HepG2 (cell line): ENCODE measurements at regions not wholly inside any gene's neighbourhood (a gene's known extent, or its start where the extent isn't known, plus 50 kb on each side); places are given as distances from the start of the nearest gene placed in this dataset.
A peak's percentile ranks its signal among the peaks of the same experiment; 100 is the strongest.

Experiments used
- HIVEP1 ChIP-seq: sonication (generic); formaldehyde crosslinking; IDR thresholded peaks from 2 replicates; pipeline ENCODE4 v1.4.0; 2020; ENCODE audit warnings: mild to moderate bottlenecking, missing genetic modification reagents
- HNF4A ChIP-seq: sonication (generic); formaldehyde crosslinking; IDR thresholded peaks from 2 replicates; pipeline ENCODE4 v1.4.0; 2020; ENCODE audit warnings: missing genetic modification reagents
- PAX8 ChIP-seq: sonication (generic); formaldehyde crosslinking; IDR thresholded peaks from 2 replicates; pipeline ENCODE4 v1.8.0; 2022; ENCODE audit warnings: mild to moderate bottlenecking, missing genetic modification reagents, borderline replicate concordance
- ZNF430 ChIP-seq: sonication (generic); formaldehyde crosslinking; IDR thresholded peaks from 2 replicates; pipeline ENCODE4 v1.9.0; 2021; ENCODE audit warnings: mild to moderate bottlenecking, missing genetic modification reagents
- TF ChIP-seq, protein P1 (sequence below): sonication (generic); formaldehyde crosslinking; IDR thresholded peaks from 2 replicates; pipeline ENCODE4 v1.8.0; 2022; ENCODE audit warnings: missing genetic modification reagents, mild to moderate bottlenecking, borderline replicate concordance
- TF ChIP-seq, protein P2 (sequence below): sonication (generic); formaldehyde crosslinking; IDR thresholded peaks from 2 replicates; pipeline ENCODE4 v1.8.1; 2023; ENCODE audit warnings: mild to moderate bottlenecking, missing genetic modification reagents
- TF ChIP-seq, protein P3 (sequence below): sonication (generic); formaldehyde crosslinking; IDR thresholded peaks from 2 replicates; pipeline ENCODE4 v1.5.1; 2020; ENCODE audit warnings: mild to moderate bottlenecking, moderate library complexity, missing genetic modification reagents
- TF ChIP-seq, protein P4 (sequence below): sonication (generic); formaldehyde crosslinking; IDR thresholded peaks from 2 replicates; pipeline ENCODE4 v1.4.0; 2020; ENCODE audit warnings: missing genetic modification reagents
- TF ChIP-seq, protein P5 (sequence below): sonication (generic); formaldehyde crosslinking; IDR thresholded peaks from 2 replicates; pipeline ENCODE4 v1.5.1; 2020; ENCODE audit warnings: mild to moderate bottlenecking, missing genetic modification reagents
- TF ChIP-seq, protein P6 (sequence below): sonication (generic); formaldehyde crosslinking; IDR thresholded peaks from 2 replicates; pipeline ENCODE4 v1.4.0; 2020; ENCODE audit warnings: mild to moderate bottlenecking, missing genetic modification reagents, borderline replicate concordance
- TF ChIP-seq, protein P7 (sequence below): sonication (generic); formaldehyde crosslinking; IDR thresholded peaks from 2 replicates; pipeline ENCODE4 v1.4.0; 2020; ENCODE audit warnings: missing genetic modification reagents

DNA sequence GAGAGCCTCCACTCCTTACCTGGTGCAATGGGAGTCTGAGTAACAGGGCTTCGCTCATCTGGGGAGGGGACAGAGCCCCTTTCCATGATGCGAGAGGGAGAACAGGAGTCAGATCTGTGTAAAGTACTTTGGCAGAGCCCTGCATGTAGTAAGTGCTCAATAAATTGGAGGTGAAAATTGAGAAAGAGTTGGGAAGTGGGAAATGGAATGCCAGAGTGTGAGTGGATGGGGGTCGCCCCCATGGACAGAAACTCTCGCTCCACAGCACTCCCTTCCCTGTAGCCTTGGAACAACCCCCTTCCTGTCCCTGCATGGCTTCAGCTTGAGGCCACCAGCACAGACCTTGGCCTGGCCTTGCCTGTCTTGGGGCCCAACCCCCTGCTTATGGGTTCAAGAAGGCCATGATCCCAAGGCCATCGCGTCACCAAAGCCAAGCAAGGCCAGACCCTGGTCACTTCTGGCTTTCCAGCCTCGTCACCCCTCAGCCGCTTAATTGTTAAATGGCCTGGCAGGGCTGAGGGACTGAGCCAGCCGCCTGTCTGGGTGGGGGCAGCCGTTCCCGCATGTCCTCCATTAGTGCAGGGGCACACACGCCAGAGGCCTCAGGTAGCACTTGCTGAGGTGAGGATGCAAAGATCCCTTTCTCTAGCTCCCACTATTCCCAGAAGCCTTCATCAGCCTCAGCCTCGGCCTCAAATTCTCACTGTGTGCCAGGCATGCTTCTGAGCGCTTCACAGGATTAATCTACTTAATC lies 93.7 kb upstream of the PTPN1 start (continued):
- TF ChIP-seq, protein P1, sequence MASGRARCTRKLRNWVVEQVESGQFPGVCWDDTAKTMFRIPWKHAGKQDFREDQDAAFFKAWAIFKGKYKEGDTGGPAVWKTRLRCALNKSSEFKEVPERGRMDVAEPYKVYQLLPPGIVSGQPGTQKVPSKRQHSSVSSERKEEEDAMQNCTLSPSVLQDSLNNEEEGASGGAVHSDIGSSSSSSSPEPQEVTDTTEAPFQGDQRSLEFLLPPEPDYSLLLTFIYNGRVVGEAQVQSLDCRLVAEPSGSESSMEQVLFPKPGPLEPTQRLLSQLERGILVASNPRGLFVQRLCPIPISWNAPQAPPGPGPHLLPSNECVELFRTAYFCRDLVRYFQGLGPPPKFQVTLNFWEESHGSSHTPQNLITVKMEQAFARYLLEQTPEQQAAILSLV (CRISPR knock-in tag): 0 out of 2 replicates have a peak, but pooled peaks have one; percentile 20
- no peak for TF ChIP-seq PAX8 (CRISPR knock-in tag)
- TF ChIP-seq ZNF430 (CRISPR knock-in tag): 0 out of 2 replicates have a peak, but pooled peaks have one; percentile 27
- TF ChIP-seq, protein P2, sequence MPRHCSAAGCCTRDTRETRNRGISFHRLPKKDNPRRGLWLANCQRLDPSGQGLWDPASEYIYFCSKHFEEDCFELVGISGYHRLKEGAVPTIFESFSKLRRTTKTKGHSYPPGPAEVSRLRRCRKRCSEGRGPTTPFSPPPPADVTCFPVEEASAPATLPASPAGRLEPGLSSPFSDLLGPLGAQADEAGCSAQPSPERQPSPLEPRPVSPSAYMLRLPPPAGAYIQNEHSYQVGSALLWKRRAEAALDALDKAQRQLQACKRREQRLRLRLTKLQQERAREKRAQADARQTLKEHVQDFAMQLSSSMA: peak; percentile 52; the same call in 1 of the 2 replicates
- TF ChIP-seq, protein P3, sequence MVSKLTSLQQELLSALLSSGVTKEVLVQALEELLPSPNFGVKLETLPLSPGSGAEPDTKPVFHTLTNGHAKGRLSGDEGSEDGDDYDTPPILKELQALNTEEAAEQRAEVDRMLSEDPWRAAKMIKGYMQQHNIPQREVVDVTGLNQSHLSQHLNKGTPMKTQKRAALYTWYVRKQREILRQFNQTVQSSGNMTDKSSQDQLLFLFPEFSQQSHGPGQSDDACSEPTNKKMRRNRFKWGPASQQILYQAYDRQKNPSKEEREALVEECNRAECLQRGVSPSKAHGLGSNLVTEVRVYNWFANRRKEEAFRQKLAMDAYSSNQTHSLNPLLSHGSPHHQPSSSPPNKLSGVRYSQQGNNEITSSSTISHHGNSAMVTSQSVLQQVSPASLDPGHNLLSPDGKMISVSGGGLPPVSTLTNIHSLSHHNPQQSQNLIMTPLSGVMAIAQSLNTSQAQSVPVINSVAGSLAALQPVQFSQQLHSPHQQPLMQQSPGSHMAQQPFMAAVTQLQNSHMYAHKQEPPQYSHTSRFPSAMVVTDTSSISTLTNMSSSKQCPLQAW: 0 out of 2 replicates have a peak, but pooled peaks have one; percentile 46
- TF ChIP-seq, protein P4, sequence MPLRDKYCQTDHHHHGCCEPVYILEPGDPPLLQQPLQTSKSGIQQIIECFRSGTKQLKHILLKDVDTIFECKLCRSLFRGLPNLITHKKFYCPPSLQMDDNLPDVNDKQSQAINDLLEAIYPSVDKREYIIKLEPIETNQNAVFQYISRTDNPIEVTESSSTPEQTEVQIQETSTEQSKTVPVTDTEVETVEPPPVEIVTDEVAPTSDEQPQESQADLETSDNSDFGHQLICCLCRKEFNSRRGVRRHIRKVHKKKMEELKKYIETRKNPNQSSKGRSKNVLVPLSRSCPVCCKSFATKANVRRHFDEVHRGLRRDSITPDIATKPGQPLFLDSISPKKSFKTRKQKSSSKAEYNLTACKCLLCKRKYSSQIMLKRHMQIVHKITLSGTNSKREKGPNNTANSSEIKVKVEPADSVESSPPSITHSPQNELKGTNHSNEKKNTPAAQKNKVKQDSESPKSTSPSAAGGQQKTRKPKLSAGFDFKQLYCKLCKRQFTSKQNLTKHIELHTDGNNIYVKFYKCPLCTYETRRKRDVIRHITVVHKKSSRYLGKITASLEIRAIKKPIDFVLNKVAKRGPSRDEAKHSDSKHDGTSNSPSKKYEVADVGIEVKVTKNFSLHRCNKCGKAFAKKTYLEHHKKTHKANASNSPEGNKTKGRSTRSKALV (CRISPR knock-in tag): no peak
- TF ChIP-seq HNF4A: 0 out of 2 replicates have a peak, but pooled peaks have one; percentile 26
- peak; percentile 16 for TF ChIP-seq HIVEP1 (CRISPR knock-in tag)
- TF ChIP-seq, protein P5, sequence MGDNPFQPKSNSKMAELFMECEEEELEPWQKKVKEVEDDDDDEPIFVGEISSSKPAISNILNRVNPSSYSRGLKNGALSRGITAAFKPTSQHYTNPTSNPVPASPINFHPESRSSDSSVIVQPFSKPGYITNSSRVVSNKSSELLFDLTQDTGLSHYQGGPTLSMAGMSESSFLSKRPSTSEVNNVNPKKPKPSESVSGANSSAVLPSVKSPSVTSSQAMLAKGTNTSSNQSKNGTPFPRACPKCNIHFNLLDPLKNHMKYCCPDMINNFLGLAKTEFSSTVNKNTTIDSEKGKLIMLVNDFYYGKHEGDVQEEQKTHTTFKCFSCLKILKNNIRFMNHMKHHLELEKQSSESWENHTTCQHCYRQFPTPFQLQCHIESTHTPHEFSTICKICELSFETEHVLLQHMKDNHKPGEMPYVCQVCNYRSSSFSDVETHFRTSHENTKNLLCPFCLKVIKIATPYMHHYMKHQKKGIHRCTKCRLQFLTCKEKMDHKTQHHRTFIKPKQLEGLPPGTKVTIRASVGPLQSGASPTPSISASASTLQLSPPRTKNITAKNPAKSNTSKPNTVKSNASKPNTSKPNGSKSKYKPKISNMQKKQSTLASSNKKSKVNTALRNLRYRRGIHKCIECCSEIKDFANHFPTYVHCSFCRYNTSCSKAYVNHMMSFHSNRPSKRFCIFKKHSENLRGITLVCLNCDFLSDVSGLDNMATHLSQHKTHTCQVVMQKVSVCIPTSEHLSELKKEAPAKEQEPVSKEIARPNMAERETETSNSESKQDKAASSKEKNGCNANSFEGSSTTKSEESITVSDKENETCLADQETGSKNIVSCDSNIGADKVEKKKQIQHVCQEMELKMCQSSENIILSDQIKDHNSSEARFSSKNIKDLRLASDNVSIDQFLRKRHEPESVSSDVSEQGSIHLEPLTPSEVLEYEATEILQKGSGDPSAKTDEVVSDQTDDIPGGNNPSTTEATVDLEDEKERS (CRISPR knock-in tag): no peak
- TF ChIP-seq, protein P6, sequence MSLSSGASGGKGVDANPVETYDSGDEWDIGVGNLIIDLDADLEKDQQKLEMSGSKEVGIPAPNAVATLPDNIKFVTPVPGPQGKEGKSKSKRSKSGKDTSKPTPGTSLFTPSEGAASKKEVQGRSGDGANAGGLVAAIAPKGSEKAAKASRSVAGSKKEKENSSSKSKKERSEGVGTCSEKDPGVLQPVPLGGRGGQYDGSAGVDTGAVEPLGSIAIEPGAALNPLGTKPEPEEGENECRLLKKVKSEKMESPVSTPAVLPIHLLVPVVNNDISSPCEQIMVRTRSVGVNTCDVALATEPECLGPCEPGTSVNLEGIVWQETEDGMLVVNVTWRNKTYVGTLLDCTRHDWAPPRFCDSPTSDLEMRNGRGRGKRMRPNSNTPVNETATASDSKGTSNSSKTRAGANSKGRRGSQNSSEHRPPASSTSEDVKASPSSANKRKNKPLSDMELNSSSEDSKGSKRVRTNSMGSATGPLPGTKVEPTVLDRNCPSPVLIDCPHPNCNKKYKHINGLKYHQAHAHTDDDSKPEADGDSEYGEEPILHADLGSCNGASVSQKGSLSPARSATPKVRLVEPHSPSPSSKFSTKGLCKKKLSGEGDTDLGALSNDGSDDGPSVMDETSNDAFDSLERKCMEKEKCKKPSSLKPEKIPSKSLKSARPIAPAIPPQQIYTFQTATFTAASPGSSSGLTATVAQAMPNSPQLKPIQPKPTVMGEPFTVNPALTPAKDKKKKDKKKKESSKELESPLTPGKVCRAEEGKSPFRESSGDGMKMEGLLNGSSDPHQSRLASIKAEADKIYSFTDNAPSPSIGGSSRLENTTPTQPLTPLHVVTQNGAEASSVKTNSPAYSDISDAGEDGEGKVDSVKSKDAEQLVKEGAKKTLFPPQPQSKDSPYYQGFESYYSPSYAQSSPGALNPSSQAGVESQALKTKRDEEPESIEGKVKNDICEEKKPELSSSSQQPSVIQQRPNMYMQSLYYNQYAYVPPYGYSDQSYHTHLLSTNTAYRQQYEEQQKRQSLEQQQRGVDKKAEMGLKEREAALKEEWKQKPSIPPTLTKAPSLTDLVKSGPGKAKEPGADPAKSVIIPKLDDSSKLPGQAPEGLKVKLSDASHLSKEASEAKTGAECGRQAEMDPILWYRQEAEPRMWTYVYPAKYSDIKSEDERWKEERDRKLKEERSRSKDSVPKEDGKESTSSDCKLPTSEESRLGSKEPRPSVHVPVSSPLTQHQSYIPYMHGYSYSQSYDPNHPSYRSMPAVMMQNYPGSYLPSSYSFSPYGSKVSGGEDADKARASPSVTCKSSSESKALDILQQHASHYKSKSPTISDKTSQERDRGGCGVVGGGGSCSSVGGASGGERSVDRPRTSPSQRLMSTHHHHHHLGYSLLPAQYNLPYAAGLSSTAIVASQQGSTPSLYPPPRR (CRISPR knock-in tag): peak; percentile 19; the same call in 1 of the 2 replicates
- TF ChIP-seq, protein P7, sequence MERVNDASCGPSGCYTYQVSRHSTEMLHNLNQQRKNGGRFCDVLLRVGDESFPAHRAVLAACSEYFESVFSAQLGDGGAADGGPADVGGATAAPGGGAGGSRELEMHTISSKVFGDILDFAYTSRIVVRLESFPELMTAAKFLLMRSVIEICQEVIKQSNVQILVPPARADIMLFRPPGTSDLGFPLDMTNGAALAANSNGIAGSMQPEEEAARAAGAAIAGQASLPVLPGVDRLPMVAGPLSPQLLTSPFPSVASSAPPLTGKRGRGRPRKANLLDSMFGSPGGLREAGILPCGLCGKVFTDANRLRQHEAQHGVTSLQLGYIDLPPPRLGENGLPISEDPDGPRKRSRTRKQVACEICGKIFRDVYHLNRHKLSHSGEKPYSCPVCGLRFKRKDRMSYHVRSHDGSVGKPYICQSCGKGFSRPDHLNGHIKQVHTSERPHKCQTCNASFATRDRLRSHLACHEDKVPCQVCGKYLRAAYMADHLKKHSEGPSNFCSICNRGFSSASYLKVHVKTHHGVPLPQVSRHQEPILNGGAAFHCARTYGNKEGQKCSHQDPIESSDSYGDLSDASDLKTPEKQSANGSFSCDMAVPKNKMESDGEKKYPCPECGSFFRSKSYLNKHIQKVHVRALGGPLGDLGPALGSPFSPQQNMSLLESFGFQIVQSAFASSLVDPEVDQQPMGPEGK: peak; percentile 17; the same call in 1 of the 2 replicates
